ENCODE measurements at regions not wholly inside any gene's neighbourhood (a gene's known extent, or its start where the extent isn't known, plus 50 kb on each side); places are given as distances from the start of the nearest gene placed in this dataset.

DNA sequence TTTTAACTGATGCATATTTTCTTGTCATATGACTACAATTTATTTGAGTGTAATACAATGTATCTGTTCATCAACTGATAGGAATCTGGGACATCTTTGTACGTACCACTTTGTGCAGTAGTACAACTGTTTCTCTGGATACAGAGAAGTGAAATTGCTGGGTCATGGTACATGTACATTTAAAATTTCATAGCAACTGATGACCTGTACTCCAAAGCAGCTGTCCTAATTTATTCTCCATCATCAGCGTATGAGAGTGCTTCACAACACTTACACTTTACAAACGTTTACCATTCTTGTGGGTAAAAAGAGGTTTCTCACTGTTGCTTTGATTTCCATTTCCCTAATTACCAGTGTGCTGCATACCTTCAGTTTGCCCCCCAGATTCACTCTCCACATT is 552.8 kb upstream of the CADM1 start:
- H3K4me3 ChIP-seq (ENCODE audit: control insufficient read depth, low read depth, low read length), result no peak overlapping the region
- no peak for DNase-seq (ENCODE audit: low read depth)
- no peak for TF ChIP-seq CTCF (IDR thresholded peaks at IDR 0.05; ENCODE audit: control insufficient read depth, insufficient read depth, low read depth, low read length, missing control alignments)

DNA sequence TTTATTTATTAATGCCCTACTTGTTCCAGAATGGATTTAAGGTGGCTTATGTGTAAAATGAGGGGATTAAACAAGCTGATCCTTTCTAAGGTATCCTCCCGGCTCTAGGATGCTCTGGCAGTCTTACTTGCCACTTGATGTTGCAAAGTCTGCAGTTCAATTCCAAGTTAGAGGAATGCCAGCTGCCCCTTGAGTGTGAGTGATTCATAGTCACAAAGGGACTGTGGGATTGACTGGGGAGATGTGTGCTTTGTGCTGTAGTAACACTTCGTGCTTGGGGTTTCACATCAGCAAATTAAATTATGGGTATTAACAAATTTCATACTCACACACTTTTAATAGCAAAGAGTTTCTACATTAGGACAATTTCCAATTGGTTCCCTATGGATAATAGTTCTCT is 550.8 kb upstream of the CADM1 start:
- H3K4me3 ChIP-seq (ENCODE audit: control insufficient read depth, low read depth, low read length), result no peak overlapping the region
- no peak for TF ChIP-seq CTCF (IDR thresholded peaks at IDR 0.05; ENCODE audit: control insufficient read depth, insufficient read depth, low read depth, low read length, missing control alignments)
- DNase-seq (ENCODE audit: low read depth), result no peak

DNA sequence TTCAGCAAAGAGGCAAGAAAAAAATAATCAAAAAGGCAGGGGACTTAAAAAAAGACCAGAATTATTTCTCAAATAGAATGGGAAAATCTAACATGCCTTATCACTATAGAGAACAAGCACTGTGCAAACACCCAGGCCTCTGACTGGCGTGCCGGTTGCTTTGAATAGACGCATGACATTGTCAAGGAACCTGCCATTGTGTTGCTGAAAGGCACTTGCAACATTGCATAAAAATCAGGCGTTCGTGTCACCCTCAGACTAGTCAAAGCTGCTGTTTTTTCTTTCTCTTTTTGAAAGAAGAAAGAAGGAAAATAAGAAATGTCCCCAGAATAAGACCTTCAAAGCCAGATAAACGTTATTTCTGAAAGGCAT is 549.3 kb upstream of the CADM1 start:
- TF ChIP-seq CTCF (IDR thresholded peaks at IDR 0.05; ENCODE audit: control insufficient read depth, insufficient read depth, low read depth, low read length, missing control alignments), result no peak
- DNase-seq (ENCODE audit: low read depth), result no peak
- no peak overlapping the region for H3K4me3 ChIP-seq (ENCODE audit: control insufficient read depth, low read depth, low read length)

GRCh38 chr11:116052603-116053547 is 548.7 kb upstream of the CADM1 start:
- TF ChIP-seq CTCF (IDR thresholded peaks at IDR 0.05; ENCODE audit: control insufficient read depth, insufficient read depth, low read depth, low read length, missing control alignments), result no peak
- DNase-seq (ENCODE audit: low read depth), result no peak
- H3K4me3 ChIP-seq (ENCODE audit: control insufficient read depth, low read depth, low read length), result no peak overlapping the region

- DNase-seq (ENCODE audit: low read depth), result no peak
- no peak for TF ChIP-seq CTCF (IDR thresholded peaks at IDR 0.05; ENCODE audit: control insufficient read depth, insufficient read depth, low read depth, low read length, missing control alignments)
- no peak overlapping the region for H3K4me3 ChIP-seq (ENCODE audit: control insufficient read depth, low read depth, low read length)
Measured at GRCh38 chr11:116051494-116051893, 547.3 kb upstream of the CADM1 start.

DNA sequence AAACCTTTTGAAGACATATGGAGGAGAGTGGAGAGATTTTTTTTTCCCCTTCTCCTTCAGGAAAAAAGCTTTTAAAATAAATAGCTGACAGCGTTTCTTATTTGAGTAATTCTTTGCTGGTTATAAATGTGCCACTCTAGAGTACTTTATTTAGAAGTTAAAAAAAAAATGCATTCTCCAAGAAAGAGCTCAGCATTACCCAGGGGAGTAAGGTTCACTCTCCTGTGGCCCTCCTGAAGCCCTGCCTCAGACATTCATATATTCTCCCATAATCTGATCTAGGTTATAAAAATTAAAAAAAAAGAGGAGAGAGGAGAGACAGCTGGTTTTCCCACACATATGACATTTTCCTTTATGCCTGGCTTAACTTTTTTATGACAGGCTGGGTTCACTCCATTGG is 545.2 kb upstream of the CADM1 start:
- no peak for DNase-seq (ENCODE audit: low read depth)
- TF ChIP-seq CTCF (IDR thresholded peaks at IDR 0.05; ENCODE audit: control insufficient read depth, insufficient read depth, low read depth, low read length, missing control alignments), result no peak
- H3K4me3 ChIP-seq (ENCODE audit: control insufficient read depth, low read depth, low read length), result no peak overlapping the region

Measured in AG09309 (cell line).